Gastroesophageal sphincter (tissue), 3 donors: ENCODE measurements at regions not wholly inside any gene's neighbourhood (a gene's known extent, or its start where the extent isn't known, plus 50 kb on each side); places are given as distances from the start of the nearest gene placed in this dataset.

ENCODE experiments used
- POLR2A ChIP-seq, 2 donors: fragments of 450-650 bp; IDR thresholded peaks; one replicate each; pipeline ENCODE4 v1.6.1; 2017; ENCODE audit warnings: antibody characterized with exemption in 2 of 2, mild to moderate bottlenecking in 2 of 2, moderate library complexity in 1 of 2
- POLR2AphosphoS5 ChIP-seq: sonication (generic); formaldehyde crosslinking; IDR thresholded peaks from one replicate; pipeline ENCODE4 v1.6.1; 2017; ENCODE audit warnings: antibody characterized with exemption
- TF ChIP-seq, protein P1 (sequence below), 4 experiments: fragments of 200-600 bp in 2 of 4; fragments of 450-650 bp in 2 of 4; sonication (generic) in 1 of 4; IDR thresholded peaks; one replicate each; pipeline ENCODE4 v1.5.1; 2017 to 2019; ENCODE audit warnings: antibody characterized with exemption in 4 of 4, mild to moderate bottlenecking in 2 of 4, moderate library complexity in 2 of 4

DNA sequence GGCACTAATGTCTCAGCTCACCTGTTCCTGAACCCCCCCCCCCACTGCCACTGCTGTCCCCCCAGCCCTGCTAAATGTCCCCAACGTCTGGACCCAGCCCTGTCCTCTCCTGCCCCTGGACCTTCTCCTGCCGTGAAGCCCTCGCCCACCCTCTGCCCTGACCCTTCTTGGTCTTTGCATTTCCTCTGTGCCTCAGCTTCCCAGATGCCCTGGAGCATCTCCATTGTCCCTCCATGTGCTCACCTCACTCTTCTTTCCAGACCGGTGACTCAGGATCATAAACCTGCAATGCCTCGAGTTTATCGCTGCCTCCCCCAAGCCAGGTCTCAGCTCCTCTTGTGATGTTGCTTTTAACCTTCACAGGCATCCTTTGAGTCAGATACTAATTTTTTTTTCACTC is 416.4 kb downstream of the BRD1 start:
- TF ChIP-seq, protein P1, sequence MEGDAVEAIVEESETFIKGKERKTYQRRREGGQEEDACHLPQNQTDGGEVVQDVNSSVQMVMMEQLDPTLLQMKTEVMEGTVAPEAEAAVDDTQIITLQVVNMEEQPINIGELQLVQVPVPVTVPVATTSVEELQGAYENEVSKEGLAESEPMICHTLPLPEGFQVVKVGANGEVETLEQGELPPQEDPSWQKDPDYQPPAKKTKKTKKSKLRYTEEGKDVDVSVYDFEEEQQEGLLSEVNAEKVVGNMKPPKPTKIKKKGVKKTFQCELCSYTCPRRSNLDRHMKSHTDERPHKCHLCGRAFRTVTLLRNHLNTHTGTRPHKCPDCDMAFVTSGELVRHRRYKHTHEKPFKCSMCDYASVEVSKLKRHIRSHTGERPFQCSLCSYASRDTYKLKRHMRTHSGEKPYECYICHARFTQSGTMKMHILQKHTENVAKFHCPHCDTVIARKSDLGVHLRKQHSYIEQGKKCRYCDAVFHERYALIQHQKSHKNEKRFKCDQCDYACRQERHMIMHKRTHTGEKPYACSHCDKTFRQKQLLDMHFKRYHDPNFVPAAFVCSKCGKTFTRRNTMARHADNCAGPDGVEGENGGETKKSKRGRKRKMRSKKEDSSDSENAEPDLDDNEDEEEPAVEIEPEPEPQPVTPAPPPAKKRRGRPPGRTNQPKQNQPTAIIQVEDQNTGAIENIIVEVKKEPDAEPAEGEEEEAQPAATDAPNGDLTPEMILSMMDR (IDR thresholded peaks at IDR 0.05), result no peak
- TF ChIP-seq POLR2A (IDR thresholded peaks at IDR 0.05) (no peak), POLR2AphosphoS5 (no peak)
